ENCODE measurements at regions not wholly inside any gene's neighbourhood (a gene's known extent, or its start where the extent isn't known, plus 50 kb on each side); places are given as distances from the start of the nearest gene placed in this dataset.
"Not testable (repeated sequence)": the region's sequence is repeated elsewhere in the genome, so short reads cannot be mapped to it uniquely, and the experiment has no call there.

DNA sequence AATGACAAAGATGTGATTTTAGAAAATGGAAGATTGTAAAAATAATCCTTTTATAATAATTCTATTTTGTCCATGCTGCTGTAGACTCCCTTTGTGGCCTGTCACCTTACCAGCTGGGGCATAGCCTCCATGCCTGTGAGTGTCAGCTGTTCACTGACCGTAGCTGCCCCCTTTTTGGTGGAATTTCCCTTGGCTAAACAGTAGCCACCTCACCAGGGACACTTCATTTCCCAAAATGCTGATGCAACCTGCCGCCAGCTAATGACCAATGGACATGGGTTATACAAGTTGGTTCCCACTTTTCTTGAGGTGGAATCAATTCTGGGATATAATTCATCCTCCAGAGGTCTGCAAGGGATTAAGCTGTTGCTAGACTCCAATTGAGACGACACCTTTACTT lies 368.4 kb downstream of the PRDM5 start:
- no peak overlapping the region for H3K4me3 Mint-ChIP-seq
- H3K36me3 Mint-ChIP-seq (ENCODE audit: insufficient read depth): no peaks in the 10 kb centered on the region
- ATAC-seq (no peak), DNase-seq (no peak)
- no peaks in the 10 kb centered on the region for H3K9me3 Mint-ChIP-seq
- no peaks in the 10 kb centered on the region for H3K27me3 Mint-ChIP-seq (ENCODE audit: low read depth)
- no peaks in the 10 kb centered on the region for H3K4me1 Mint-ChIP-seq (ENCODE audit: low read depth)

- H3K36me3 Mint-ChIP-seq (ENCODE audit: insufficient read depth); H3K27me3 Mint-ChIP-seq (ENCODE audit: low read depth); ATAC-seq; H3K9me3 Mint-ChIP-seq; DNase-seq; H3K4me3 Mint-ChIP-seq; H3K4me1 Mint-ChIP-seq (ENCODE audit: low read depth): not testable (repeated sequence)
These were observed 371.8 kb downstream of the PRDM5 start for GRCh38 chr4:120550624-120551220.

DNA sequence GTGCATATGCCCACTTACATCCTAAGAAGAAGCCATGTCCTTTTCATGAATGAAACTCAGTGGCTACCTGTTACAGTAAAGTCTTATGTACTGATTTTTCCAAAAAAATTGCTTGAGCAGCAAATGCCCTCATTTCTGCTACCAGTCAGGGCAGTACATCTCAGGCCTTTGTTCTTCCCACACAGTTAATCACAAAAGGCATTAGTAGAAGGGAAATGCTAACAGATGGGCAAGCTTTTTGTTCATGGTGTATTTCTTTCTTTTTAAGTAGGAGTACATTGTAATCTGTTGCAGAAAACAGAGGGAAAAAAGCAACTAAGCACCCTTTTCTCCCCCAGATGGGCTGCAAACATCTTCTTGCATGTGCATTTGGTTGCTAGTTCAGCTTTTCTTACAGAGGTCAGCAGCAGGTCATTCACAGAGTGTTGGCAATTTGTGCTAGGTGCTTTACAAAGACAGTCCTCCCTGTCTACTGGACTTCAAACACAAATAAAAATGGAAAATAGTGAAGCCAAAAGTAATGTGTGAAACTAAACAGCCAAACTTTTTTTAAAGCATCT lies 373.4 kb downstream of the PRDM5 start:
- DNase-seq (no peak), ATAC-seq (no peak)
- no peaks in the 10 kb centered on the region for H3K4me1 Mint-ChIP-seq (ENCODE audit: low read depth)
- no peaks in the 10 kb centered on the region for H3K36me3 Mint-ChIP-seq (ENCODE audit: insufficient read depth)
- no peaks in the 10 kb centered on the region for H3K9me3 Mint-ChIP-seq
- no peaks in the 10 kb centered on the region for H3K27me3 Mint-ChIP-seq (ENCODE audit: low read depth)
- H3K4me3 Mint-ChIP-seq: no peak overlapping the region

DNA sequence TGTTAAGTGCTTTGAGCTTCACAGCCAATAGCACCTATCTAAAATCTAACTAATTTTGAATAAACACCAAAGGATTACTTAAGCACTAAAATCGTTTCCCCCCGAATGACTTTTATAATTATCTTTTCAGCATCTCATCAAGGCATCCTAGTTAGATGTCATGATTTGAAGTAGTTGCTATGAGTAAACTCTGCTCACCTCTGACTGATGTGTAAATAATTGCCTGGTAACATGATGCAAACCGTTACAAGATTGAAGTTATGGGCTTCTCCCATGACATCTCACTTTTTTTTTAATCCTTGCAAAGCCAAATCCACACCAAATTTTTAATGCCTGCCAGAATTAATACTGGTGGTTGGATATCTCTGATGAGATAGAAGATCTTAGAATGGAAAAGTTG lies 377.1 kb downstream of the PRDM5 start:
- Mint-ChIP-seq H3K9me3 (no peaks in the 10 kb centered on the region), H3K4me3 (no peak overlapping the region), H3K4me1 (ENCODE audit: low read depth) (no peaks in the 10 kb centered on the region), H3K27me3 (ENCODE audit: low read depth) (no peaks in the 10 kb centered on the region), H3K36me3 (ENCODE audit: insufficient read depth) (no peaks in the 10 kb centered on the region)
- ATAC-seq (no peak), DNase-seq (no peak)

DNA sequence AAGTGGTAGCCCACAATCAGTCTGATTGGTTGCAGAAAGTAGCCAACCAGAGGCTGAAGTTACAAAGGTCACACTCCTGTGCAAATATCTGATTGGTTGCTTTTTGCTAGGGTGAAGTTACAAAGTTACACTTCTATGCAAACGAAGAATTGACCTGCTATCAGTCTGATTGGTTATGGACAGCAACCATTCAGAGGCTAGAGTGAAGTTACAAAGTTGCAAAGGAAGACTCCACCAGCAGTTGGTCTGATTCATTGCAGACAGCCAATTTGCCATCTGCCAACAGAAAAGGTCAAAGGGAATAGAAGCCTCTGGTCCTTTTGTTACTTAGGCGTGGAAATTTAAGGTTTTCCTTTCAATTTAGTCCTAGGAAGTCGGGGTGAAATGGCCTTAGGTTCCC lies 377.7 kb downstream of the PRDM5 start:
- H3K9me3 Mint-ChIP-seq: no peaks in the 10 kb centered on the region
- no peaks in the 10 kb centered on the region for H3K36me3 Mint-ChIP-seq (ENCODE audit: insufficient read depth)
- ATAC-seq (no peak), DNase-seq (no peak)
- H3K4me3 Mint-ChIP-seq: no peak overlapping the region
- no peaks in the 10 kb centered on the region for H3K4me1 Mint-ChIP-seq (ENCODE audit: low read depth)
- no peaks in the 10 kb centered on the region for H3K27me3 Mint-ChIP-seq (ENCODE audit: low read depth)

- ATAC-seq (no peak), DNase-seq (no peak)
- no peaks in the 10 kb centered on the region for H3K4me1 Mint-ChIP-seq (ENCODE audit: low read depth)
- H3K36me3 Mint-ChIP-seq (ENCODE audit: insufficient read depth): no peaks in the 10 kb centered on the region
- H3K4me3 Mint-ChIP-seq: no peak overlapping the region
- H3K9me3 Mint-ChIP-seq: no peaks in the 10 kb centered on the region
- no peaks in the 10 kb centered on the region for H3K27me3 Mint-ChIP-seq (ENCODE audit: low read depth)
These were observed 381.9 kb downstream of the PRDM5 start for GRCh38 chr4:120540625-120541024.

- Mint-ChIP-seq H3K36me3 (ENCODE audit: insufficient read depth) (no peaks in the 10 kb centered on the region), H3K4me3 (no peak overlapping the region), H3K27me3 (ENCODE audit: low read depth) (no peaks in the 10 kb centered on the region), H3K9me3 (no peaks in the 10 kb centered on the region), H3K4me1 (ENCODE audit: low read depth) (no peaks in the 10 kb centered on the region)
- DNase-seq (no peak), ATAC-seq (no peak)
These were observed 385.6 kb downstream of the PRDM5 start for GRCh38 chr4:120536884-120537283.

- Mint-ChIP-seq H3K4me3 (no peak overlapping the region), H3K36me3 (ENCODE audit: insufficient read depth) (no peaks in the 10 kb centered on the region), H3K27me3 (ENCODE audit: low read depth) (no peaks in the 10 kb centered on the region), H3K9me3 (no peaks in the 10 kb centered on the region), H3K4me1 (ENCODE audit: low read depth) (no peaks in the 10 kb centered on the region)
- DNase-seq: no peak
- ATAC-seq: no peak
These were observed 394.1 kb downstream of the PRDM5 start for GRCh38 chr4:120528428-120528827.

DNA sequence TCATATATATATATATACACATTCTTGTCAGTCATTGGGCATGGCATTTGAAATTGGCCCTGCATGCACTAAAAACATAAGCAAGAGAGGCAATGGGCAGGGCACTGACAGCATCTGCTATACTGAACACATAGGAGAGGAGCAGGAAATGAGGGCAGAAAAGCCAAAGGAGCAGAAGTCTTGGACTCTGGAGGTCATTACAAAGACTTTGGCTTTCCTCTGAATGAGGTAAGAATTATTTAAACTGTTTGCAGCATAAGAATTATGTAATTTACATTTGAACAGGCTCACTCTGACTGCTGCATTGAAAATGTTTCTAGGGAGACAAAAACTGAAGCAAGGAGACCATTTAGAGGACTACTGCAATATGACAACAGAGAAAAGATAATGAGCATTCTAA lies 396.5 kb downstream of the PRDM5 start:
- no peaks in the 10 kb centered on the region for H3K27me3 Mint-ChIP-seq (ENCODE audit: low read depth)
- H3K36me3 Mint-ChIP-seq (ENCODE audit: insufficient read depth): no peaks in the 10 kb centered on the region
- H3K9me3 Mint-ChIP-seq: peaks cover 3% of the 10 kb centered on the region
- ATAC-seq: no peak
- H3K4me3 Mint-ChIP-seq: no peak overlapping the region
- DNase-seq: no peak
- H3K4me1 Mint-ChIP-seq (ENCODE audit: low read depth): no peaks in the 10 kb centered on the region

GRCh38 chr4:120525106-120525505 lies 397.4 kb downstream of the PRDM5 start:
- DNase-seq (no peak), ATAC-seq (no peak)
- H3K4me3 Mint-ChIP-seq: no peak overlapping the region
- H3K4me1 Mint-ChIP-seq (ENCODE audit: low read depth): no peaks in the 10 kb centered on the region
- peaks cover 3% of the 10 kb centered on the region for H3K9me3 Mint-ChIP-seq
- no peaks in the 10 kb centered on the region for H3K36me3 Mint-ChIP-seq (ENCODE audit: insufficient read depth)
- H3K27me3 Mint-ChIP-seq (ENCODE audit: low read depth): no peaks in the 10 kb centered on the region

GRCh38 chr4:120524237-120524636 lies 398.3 kb downstream of the PRDM5 start:
- no peaks in the 10 kb centered on the region for H3K36me3 Mint-ChIP-seq (ENCODE audit: insufficient read depth)

DNA sequence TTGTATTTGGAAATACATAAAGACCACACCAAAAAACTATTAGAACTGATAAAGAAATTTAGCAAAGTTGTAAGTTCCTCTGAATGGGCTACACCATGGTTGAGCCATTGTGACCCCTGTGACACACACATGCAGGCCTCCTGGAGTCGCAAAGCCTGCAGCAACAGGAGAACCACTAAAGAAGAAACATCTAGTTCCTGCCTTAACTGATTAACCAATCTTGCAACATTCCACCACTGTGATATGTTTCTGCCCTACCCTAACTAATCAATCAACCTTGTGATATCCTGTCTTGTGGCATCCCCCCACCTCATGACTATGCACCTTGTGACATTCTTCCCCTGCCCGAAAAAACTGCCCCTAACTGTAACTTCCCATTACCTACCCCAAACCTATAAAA lies 401.8 kb downstream of the PRDM5 start:
- ATAC-seq (no peak), DNase-seq (no peak)
- no peaks in the 10 kb centered on the region for H3K36me3 Mint-ChIP-seq (ENCODE audit: insufficient read depth)

More at GRCh38 chr4:120524237-120524636, 398.3 kb downstream of the PRDM5 start:
- DNase-seq: no peak
- H3K4me1 Mint-ChIP-seq (ENCODE audit: low read depth): no peaks in the 10 kb centered on the region
- H3K27me3 Mint-ChIP-seq (ENCODE audit: low read depth): no peaks in the 10 kb centered on the region
- no peak for ATAC-seq
- H3K4me3 Mint-ChIP-seq: no peak overlapping the region
- H3K9me3 Mint-ChIP-seq: peaks cover 3% of the 10 kb centered on the region

DNA sequence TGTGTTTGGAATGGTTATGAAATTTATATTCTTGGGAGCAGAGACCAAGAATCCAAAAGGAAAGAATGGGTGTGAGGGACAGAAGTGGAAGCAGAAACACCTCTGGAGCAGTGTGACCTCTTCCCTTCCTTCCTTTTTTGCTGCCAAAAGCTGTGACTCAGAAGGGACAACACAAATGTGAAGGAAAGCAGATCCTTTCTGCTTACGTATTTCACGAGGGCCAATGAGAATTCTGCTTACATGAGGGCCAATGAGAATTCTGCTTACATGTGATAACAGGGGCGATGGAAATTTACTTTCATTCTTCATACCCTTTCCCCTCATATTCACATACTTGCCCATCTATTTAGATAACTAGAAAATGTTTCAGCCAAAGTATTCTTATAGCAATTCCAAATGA lies 404.6 kb downstream of the PRDM5 start:
- no peak for DNase-seq
- no peak for ATAC-seq
- peaks cover 3% of the 10 kb centered on the region for H3K9me3 Mint-ChIP-seq
- H3K36me3 Mint-ChIP-seq (ENCODE audit: insufficient read depth): no peaks in the 10 kb centered on the region
- H3K4me3 Mint-ChIP-seq: no peak overlapping the region
- no peaks in the 10 kb centered on the region for H3K4me1 Mint-ChIP-seq (ENCODE audit: low read depth)
- H3K27me3 Mint-ChIP-seq (ENCODE audit: low read depth): no peaks in the 10 kb centered on the region

More for the DNA sequence above, 401.8 kb downstream of the PRDM5 start:
- Mint-ChIP-seq H3K4me1 (ENCODE audit: low read depth) (no peaks in the 10 kb centered on the region), H3K27me3 (ENCODE audit: low read depth) (no peaks in the 10 kb centered on the region), H3K9me3 (peaks cover 3% of the 10 kb centered on the region), H3K4me3 (no peak overlapping the region)

DNA sequence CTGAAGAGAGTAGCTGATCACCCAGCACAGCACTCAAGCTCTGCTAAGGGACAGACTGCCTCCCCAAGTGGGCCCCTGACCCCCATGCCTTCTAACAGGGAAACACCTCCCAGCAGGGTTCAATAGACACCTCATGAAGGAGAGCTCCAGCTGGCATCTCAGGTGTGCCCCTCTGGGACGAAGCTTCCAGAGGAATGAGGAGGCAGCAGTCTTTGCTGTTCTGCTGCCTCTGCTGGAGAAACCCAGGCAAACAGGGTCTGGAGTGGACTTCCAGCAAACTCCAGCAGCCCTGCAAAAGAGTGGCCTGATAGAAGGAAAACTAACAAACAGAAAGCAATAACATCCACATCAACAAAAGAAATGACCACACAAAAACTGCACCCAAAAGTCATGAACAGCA lies 412.8 kb downstream of the PRDM5 start:
- Mint-ChIP-seq H3K27me3 (ENCODE audit: low read depth) (no peaks in the 10 kb centered on the region), H3K36me3 (ENCODE audit: insufficient read depth) (no peaks in the 10 kb centered on the region), H3K9me3 (peaks cover 7% of the 10 kb centered on the region), H3K4me1 (ENCODE audit: low read depth) (no peaks in the 10 kb centered on the region), H3K4me3 (no peak overlapping the region)
- ATAC-seq (no peak), DNase-seq (no peak)

GRCh38 chr4:120509222-120509621 lies 413.3 kb downstream of the PRDM5 start:
- Mint-ChIP-seq H3K4me3 (no peak overlapping the region), H3K4me1 (ENCODE audit: low read depth) (no peaks in the 10 kb centered on the region), H3K27me3 (ENCODE audit: low read depth) (no peaks in the 10 kb centered on the region), H3K36me3 (ENCODE audit: insufficient read depth) (no peaks in the 10 kb centered on the region), H3K9me3 (peaks cover 7% of the 10 kb centered on the region)
- ATAC-seq: no peak
- DNase-seq: no peak
